Upper lobe of left lung (tissue), 4 donors: ENCODE measurements at regions not wholly inside any gene's neighbourhood (a gene's known extent, or its start where the extent isn't known, plus 50 kb on each side); places are given as distances from the start of the nearest gene placed in this dataset.

Source experiments
- CTCF ChIP-seq, 6 experiments: fragments of 450-650 bp in 4 of 6; fragments of 200-600 bp in 2 of 6; sonication (generic) in 2 of 6; IDR thresholded peaks; one replicate each; pipeline ENCODE4 v1.5.1; 2016 to 2019; ENCODE audit warnings: antibody characterized with exemption in 6 of 6
- EP300 ChIP-seq, 4 donors: sonication (generic); formaldehyde crosslinking; IDR thresholded peaks; one replicate each; pipeline ENCODE4 v1.5.1; 2017; ENCODE audit warnings: antibody characterized with exemption in 4 of 4, control low read depth in 2 of 4
- POLR2A ChIP-seq, 4 donors: fragments of 450-650 bp; IDR thresholded peaks; one replicate each; pipeline ENCODE4 v1.5.1; 2016 to 2017; ENCODE audit warnings: antibody characterized with exemption in 4 of 4, mild to moderate bottlenecking in 2 of 4
- POLR2AphosphoS5 ChIP-seq, 2 donors: sonication (generic); formaldehyde crosslinking; IDR thresholded peaks; one replicate each; pipeline ENCODE4 v1.5.1; 2017; ENCODE audit warnings: antibody characterized with exemption in 2 of 2

DNA sequence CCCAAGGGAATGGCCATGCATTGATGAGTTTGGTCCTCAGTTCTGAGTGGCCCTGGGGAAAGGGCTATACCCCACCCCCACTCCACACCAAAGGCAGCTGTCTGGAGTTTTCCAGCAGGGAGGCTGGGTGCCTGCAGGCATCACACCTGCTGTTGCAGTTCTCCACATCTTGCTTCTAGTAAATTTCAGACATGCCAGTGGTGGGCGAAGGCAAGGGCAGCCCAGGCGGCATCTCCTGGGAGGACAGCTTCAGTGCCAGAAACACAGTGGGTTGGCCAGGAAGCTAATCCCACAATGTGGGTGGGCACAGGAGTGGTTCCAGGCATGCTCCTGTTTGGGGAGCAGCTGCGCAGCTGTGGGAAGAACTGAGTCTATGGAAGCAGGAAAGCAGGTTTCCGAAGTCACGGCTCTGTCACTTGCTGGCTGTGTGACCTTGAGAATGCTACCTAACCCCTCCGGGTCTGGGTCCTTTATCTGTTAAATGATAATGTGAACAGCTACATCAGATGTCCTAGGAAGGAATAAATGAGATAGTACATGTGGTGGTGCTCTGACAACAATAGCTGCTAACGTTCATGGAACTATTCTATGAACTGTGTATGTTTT, 84.6 kb upstream of the SPTBN1 start:
- TF ChIP-seq POLR2A (IDR thresholded peaks at IDR 0.05) (no peak), CTCF (IDR thresholded peaks at IDR 0.05) (no peak), POLR2AphosphoS5 (IDR thresholded peaks at IDR 0.05) (no peak), EP300 (IDR thresholded peaks at IDR 0.05) (no peak)
